ENCODE measurements at regions not wholly inside any gene's neighbourhood (a gene's known extent, or its start where the extent isn't known, plus 50 kb on each side); places are given as distances from the start of the nearest gene placed in this dataset.

GRCh38 chr3:187975561-187976364 lies 178.2 kb upstream of the LPP start:
- DNase-seq (ENCODE audit: low spot score): no peak

GRCh38 chr3:187976365-187976900 lies 177.5 kb upstream of the LPP start:
- no peak for DNase-seq (ENCODE audit: low spot score)

- DNase-seq (ENCODE audit: low spot score): no peak
Observed at GRCh38 chr3:187977659-187978058, 176.3 kb upstream of the LPP start.

GRCh38 chr3:187978433-187979011 lies 175.4 kb upstream of the LPP start:
- DNase-seq (ENCODE audit: low spot score): no peak

GRCh38 chr3:187979564-187979963 lies 174.4 kb upstream of the LPP start:
- no peak for DNase-seq (ENCODE audit: low spot score)

- DNase-seq (ENCODE audit: low spot score): no peak
Observed at GRCh38 chr3:187980861-187981260, 173.1 kb upstream of the LPP start.

- DNase-seq (ENCODE audit: low spot score): no peak
Observed at GRCh38 chr3:187982142-187982541, 171.8 kb upstream of the LPP start.

GRCh38 chr3:187983484-187984124 lies 170.4 kb upstream of the LPP start:
- no peak for DNase-seq (ENCODE audit: low spot score)

- no peak for DNase-seq (ENCODE audit: low spot score)
Observed at GRCh38 chr3:187985647-187986046, 168.3 kb upstream of the LPP start.

GRCh38 chr3:187986514-187986934 lies 167.4 kb upstream of the LPP start:
- peak; percentile 95 for DNase-seq (ENCODE audit: low spot score)

GRCh38 chr3:187987187-187987586 lies 166.8 kb upstream of the LPP start:
- no peak for DNase-seq (ENCODE audit: low spot score)

GRCh38 chr3:187987924-187988323 lies 166.0 kb upstream of the LPP start:
- no peak for DNase-seq (ENCODE audit: low spot score)

- DNase-seq (ENCODE audit: low spot score): no peak
Observed at GRCh38 chr3:187989575-187990153, 164.3 kb upstream of the LPP start.

- no peak for DNase-seq (ENCODE audit: low spot score)
Observed at GRCh38 chr3:187992609-187993008, 161.3 kb upstream of the LPP start.

GRCh38 chr3:187994221-187995042 lies 159.5 kb upstream of the LPP start:
- no peak for DNase-seq (ENCODE audit: low spot score)

- no peak for DNase-seq (ENCODE audit: low spot score)
Observed at GRCh38 chr3:187995043-187995400, 158.9 kb upstream of the LPP start.

- DNase-seq (ENCODE audit: low spot score): no peak
Observed at GRCh38 chr3:187995667-187996066, 158.3 kb upstream of the LPP start.

GRCh38 chr3:187996609-187997008 lies 157.3 kb upstream of the LPP start:
- DNase-seq (ENCODE audit: low spot score): no peak

- peak; percentile 43 for DNase-seq (ENCODE audit: low spot score)
Observed at GRCh38 chr3:187997490-187997889, 156.5 kb upstream of the LPP start.

- DNase-seq (ENCODE audit: low spot score): no peak
Observed at GRCh38 chr3:187997946-187998561, 155.9 kb upstream of the LPP start.

- no peak for DNase-seq (ENCODE audit: low spot score)
Observed at GRCh38 chr3:187998611-187999010, 155.3 kb upstream of the LPP start.
